COLO668 (cell line): ENCODE measurements at regions not wholly inside any gene's neighbourhood (a gene's known extent, or its start where the extent isn't known, plus 50 kb on each side); places are given as distances from the start of the nearest gene placed in this dataset.
A peak's percentile ranks its signal among the peaks of the same experiment; 100 is the strongest.
"Not testable (repeated sequence)": the region's sequence is repeated elsewhere in the genome, so short reads cannot be mapped to it uniquely, and the experiment has no call there.

Experiments used
- DNase-seq: peaks from one replicate; lab custom pipeline; 2025; ENCODE audit not compliant: unreplicated experiment; lab: John Stamatoyannopoulos, UW

DNA sequence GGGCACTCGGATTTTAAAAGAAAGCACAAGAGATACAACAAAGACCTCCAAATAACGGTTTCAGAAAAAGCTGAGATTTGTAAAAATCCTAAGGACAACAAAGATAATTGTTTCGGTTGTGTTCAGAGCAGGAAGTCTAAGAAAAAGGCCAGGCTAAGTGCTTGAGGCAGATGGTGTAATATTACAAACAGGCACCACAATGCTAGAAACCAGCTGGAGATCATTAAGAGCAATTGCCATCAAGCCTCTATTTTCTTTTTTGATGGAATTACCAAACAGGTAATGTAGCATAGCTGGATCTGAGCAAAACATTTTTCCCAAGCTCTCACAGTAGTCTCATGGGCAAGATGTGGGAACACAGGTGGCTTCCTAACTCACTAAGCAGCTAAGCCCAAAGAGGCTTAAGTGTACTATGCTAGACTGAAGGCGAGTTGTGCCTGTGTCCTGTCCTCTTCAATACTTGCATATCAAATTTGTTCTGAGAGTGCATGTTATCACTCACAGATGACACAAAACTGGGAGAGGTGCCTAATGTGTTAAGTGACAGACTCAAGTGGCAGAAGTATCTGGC lies 161.6 kb downstream of the GLUL start:
- DNase-seq, result peak; percentile 35

GRCh38 chr1:182229451-182229850 lies 162.1 kb downstream of the GLUL start:
- no peak for DNase-seq

GRCh38 chr1:182227864-182228547 lies 163.6 kb downstream of the GLUL start:
- peak; percentile 27 for DNase-seq

- DNase-seq, result no peak
Measured at GRCh38 chr1:182226618-182227017, 165.0 kb downstream of the GLUL start.

- not testable (repeated sequence) for DNase-seq
Measured at GRCh38 chr1:182225755-182226154, 164.2 kb upstream of the ZNF648 start.

DNA sequence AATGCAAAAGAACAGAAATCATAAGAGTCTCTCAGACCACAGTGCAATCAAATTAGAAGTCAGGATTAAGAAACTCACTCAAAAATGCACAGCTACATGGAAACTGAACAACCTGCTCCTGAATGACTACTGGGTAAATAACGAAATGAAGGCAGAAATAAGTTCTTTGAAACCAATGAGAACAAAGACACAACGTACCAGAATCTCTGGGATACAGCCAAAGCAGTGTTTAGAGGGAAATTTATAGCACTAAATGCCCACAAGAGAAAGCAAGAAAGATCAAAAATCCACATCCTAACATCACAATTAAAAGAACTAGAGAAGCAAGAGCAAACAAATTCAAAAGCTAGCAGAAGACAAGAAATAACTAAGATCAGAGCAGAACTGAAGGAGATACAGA lies 160.5 kb upstream of the ZNF648 start:
- DNase-seq, result not testable (repeated sequence)

- not testable (repeated sequence) for DNase-seq
Measured at GRCh38 chr1:182221367-182221766, 159.9 kb upstream of the ZNF648 start.

DNA sequence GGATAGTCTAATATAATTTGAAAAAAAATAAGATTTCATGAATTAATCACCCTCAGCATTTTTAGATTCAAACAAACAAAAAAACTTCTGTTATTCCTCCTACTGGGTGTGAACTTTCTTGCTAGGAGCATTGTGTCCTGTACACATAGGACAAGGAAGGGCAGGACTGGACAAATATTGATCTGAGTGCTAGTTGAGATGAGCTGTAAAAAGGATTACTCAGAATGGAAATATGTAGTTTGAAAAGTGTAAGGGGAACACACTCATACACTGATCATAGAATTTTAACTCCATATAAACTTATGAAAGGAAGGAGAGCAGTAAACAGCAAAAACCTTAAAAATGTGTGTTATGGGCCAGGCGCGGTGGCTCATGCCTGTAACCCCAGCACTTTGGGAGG lies 156.5 kb upstream of the ZNF648 start:
- DNase-seq, result no peak

DNA sequence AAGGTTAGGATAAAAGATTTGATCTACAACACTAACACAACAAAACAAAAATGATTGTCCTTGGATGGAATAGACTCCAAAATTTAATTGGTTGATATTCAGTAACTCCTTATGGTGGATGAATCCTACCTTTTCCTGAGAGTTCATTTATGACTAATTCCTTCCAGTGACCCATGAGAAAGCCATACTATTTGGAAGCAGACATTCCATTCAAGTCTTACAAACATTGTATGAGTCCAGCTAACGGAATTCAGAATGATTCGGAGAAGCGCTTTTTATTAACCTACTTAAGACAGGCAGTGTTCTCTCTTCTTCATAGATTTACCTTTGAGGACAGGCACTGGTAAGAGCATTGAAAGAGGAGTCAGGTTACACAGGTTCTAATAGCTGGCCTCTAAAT lies 155.6 kb upstream of the ZNF648 start:
- no peak for DNase-seq

DNA sequence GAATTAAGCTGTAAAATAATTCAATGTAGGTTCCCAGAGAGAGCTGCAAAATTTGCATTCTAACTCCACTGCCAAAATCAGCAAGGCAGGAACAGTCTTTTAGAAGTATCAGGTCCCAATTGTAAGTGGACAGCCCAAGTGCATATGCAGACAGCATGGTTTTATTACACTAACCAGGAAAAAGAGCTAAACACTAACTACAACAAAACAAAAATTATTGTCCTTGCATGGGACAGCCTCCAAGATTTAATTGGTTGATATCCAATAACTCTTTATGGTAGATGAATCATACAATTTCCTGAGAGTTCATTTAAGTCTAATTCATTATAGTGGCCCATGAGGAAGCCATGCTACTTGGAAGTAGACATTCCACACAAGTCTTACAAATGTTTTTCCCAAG lies 154.3 kb upstream of the ZNF648 start:
- DNase-seq, result no peak

DNA sequence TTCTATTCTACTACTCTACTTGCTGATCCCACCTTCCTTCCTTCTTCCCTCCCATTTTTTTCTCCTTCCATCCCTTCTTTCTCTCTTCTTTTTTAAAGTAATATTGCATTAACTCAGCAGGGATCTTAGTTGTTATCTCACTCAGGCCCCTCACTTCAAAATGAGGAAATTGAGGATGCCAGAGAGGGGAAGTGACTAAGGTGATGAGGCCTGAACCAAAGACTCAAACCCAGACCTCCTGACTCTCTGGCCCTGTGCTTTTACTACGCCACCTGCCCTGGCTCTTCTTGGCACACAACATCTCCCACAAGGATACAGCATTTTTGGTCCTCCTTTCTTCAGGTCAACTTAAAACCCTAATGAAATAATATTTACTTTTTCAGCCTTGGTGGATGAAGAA lies 151.7 kb upstream of the ZNF648 start:
- no peak for DNase-seq

DNA sequence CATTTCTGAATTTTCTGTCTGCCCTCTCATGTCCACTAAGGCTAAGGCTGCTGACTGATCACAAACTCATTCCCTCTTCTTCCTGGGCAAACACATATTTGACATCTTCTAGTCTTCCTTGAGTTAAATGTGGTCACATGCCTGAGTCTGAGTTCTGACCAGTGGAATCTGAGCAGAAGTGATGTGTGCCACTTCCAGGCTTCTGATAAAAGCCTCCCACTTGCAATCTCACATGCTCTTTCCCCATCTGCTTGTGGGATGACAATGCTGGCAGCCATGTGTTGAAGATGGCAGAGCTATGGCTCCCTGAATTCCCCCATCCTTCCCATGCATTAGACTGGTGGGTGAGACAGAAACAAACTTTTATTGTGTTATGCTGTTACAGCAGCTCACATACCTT lies 149.9 kb upstream of the ZNF648 start:
- DNase-seq, result no peak

DNA sequence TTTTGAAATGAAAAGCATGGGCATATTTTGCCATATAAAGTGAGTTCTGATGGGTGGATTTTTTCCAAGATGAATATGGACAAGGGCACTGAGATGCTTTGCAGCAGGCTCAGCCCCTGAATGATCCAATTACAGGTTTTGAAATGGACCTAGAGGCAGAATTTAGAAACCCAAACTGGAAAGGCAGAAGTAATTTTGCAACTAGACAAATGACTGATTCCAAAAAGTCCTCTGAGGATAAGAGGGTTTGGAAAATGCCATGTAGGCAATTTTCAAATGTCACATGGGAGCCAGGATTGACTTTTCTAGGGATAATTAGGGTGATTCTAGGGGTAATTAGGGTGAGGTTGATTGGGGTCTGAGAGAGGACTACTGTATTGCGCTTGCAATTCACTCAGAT lies 148.9 kb upstream of the ZNF648 start:
- DNase-seq, result no peak

DNA sequence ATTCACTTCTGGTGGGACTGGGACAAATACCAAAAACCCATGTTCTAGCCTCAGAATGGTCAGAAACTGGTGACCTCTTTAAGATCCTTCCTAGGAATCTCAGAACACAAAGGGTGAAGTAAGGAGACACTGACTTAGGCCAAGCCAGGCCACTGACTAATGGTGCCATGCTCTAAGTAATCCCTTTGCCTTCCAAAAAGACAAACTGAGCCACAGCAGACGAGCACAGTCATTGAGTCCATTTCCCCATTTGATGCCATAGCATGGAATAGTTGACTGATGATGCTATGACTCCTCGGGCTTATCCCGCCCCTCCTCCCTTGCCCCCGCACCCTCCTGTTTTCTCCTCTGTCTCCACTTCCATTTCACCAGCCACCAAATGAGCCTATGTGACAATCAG lies 145.8 kb upstream of the ZNF648 start:
- no peak for DNase-seq

DNA sequence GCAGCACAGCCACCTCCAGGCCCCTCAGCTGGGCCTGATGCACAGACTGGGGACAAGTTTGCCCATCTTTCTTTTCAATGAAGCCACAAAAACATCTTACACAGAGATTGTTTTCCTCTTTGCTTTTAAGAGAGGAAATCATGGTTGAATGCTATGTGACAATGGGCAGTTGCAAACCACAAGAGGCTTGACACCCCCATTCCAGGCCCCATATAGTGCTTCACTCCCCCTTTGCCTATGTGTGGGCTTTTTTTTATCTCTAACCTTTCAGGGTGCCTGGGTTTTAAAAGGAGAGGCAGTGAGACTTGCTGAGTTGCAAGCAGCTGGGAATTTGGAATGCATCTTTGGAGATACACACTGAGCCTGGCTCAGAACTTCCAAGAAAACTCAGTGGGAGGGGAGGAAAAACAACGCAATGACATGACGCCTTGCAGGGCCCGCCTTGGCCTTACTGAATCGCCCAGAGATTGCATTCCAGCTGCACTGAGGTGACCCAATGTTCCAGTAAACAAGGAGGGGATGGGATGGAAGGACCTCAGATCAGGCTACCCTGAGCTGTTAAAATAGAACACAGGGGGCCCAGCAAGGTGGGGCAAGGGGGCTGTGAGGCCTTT lies 145.2 kb upstream of the ZNF648 start:
- DNase-seq, result no peak

DNA sequence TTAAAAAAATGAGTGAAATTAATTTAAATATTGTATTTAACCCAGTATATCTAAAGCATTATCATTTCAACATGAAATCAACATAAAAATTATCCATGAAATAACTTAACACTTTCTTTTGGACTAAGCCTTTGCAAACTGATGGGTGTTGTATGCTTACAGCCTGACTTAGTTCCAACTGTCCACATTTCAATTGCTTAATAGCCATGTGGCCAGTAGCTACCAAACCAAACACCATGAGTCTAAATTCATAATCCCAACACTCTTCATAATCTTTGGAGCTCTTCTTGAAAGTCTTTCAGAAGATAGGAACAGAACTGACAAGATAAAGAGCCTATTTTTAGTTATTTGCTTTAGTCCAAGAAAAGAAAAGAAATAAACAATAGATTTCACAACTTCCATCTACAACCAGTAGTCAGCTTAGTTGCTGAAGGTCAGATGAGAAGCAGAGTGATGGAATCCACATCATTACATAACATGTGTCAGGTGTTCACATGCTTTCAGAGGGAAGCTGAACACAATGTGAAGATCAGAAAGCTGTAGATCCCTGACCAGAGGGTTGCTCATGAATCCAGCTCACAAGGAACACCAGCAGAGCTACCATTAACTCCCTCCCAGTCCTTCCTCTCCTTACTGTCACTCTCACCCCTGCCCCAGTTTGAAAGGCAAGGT lies 144.0 kb upstream of the ZNF648 start:
- DNase-seq, result no peak

DNA sequence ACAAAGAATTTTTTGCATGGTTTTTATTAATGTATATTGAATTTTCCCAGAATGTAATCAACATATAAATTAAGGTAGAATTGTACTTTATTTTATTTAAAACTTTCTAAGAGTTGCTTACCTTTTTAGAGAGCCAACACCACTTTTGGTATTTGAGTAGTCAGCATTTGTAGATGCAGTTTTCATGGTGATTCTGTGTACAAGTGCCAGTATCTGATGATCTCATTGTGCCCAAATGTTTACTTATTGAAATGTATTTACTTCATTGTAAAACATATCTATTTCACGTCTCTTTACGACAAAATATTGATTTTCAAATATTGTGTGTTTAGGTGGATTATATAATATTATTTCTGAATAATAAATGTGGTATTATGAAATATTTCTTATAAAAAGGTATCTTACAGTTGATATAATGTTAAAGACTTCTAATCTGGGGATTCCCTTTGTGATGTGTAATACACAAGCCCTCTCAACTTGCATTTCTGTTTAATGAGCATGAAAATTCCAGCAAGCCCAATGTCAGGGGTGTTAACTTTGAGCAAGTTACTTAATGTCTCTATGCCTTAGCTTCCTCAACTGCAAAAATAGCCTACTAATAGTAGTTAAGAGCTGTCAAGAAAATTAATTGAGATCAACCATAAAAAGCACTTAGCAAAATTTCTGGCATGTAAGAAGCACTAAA lies 141.8 kb upstream of the ZNF648 start:
- no peak for DNase-seq

- not testable (repeated sequence) for DNase-seq
Measured at GRCh38 chr1:182201490-182201889, 140.0 kb upstream of the ZNF648 start.

- DNase-seq, result no peak
Measured at GRCh38 chr1:182200025-182200812, 138.7 kb upstream of the ZNF648 start.

DNA sequence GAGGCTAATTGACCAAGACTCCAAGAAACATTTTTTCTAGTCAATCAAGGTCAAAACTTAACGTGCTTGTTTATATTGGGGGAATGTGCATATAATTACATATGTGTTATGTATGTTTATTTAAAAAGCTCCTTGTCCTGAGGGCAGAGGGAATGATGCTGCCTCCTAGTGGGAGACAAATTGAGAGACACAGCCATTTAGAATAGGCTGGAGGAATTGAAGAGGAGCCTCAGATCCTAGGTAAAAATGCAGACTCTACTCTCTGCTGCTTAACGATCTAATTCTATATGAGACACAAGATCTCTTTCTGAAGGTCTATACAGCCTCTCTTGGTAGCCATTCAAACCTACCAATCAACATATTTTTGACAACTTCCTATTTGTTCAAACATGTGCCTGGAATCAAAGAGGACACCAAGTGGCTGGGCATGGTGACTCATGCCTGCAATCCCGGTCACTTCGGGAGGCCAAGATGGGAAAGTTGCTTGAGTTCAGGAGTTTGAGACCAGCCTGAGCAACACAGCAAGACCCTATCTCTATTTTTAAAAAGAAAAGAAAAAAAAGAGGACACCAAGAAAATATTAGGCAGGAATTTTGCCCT lies 136.6 kb upstream of the ZNF648 start:
- DNase-seq, result no peak
